H9 (cell line): ENCODE measurements at regions not wholly inside any gene's neighbourhood (a gene's known extent, or its start where the extent isn't known, plus 50 kb on each side); places are given as distances from the start of the nearest gene placed in this dataset.

Experiments used
- DNase-seq: peaks from one replicate; pipeline ENCODE4 v3.0.0-alpha.2; 2017
- H2AFZ ChIP-seq: one replicate; pipeline ENCODE4 v1.6.1; 2013; ENCODE audit warnings: mild to moderate bottlenecking, low read length, control low read depth, moderate library complexity
- H2AK5ac ChIP-seq: 2 replicates; pipeline ENCODE4 v1.6.1; 2013; ENCODE audit warnings: low read length, control low read depth, mixed read lengths; ENCODE audit not compliant: insufficient read length
- H2BK120ac ChIP-seq: one replicate; pipeline ENCODE4 v1.6.1; 2013; ENCODE audit warnings: low read depth, mild to moderate bottlenecking, low read length, control low read depth, inconsistent platforms; ENCODE audit not compliant: poor library complexity, severe bottlenecking
- H2BK12ac ChIP-seq: 2 replicates; pipeline ENCODE4 v1.6.1; 2013; ENCODE audit warnings: low read length, control low read depth, mixed read lengths, low read depth; ENCODE audit not compliant: insufficient read length
- H2BK15ac ChIP-seq: 2 replicates; pipeline ENCODE4 v1.6.1; 2013; ENCODE audit warnings: low read depth, low read length, control low read depth
- H2BK20ac ChIP-seq: one replicate; pipeline ENCODE4 v1.6.1; 2013; ENCODE audit warnings: low read depth, mild to moderate bottlenecking, low read length, control low read depth, inconsistent platforms; ENCODE audit not compliant: poor library complexity, severe bottlenecking
- H2BK5ac ChIP-seq: 2 replicates; pipeline ENCODE4 v1.6.1; 2013; ENCODE audit warnings: low read length, control low read depth, mixed read lengths; ENCODE audit not compliant: insufficient read length
- H3K14ac ChIP-seq: 2 replicates; pipeline ENCODE4 v1.6.1; 2013; ENCODE audit warnings: low read length, control low read depth; ENCODE audit not compliant: insufficient read depth
- H3K18ac ChIP-seq: 2 replicates; pipeline ENCODE4 v1.6.1; 2013; ENCODE audit warnings: low read depth, mild to moderate bottlenecking, mixed read lengths, low read length, control low read depth; ENCODE audit not compliant: insufficient read length
- H3K23ac ChIP-seq: 2 replicates; pipeline ENCODE4 v1.6.1; 2013; ENCODE audit warnings: low read length, control low read depth, mixed read lengths, low read depth; ENCODE audit not compliant: insufficient read length
- H3K23me2 ChIP-seq: 2 replicates; pipeline ENCODE4 v1.6.1; 2013; ENCODE audit warnings: low read depth, mild to moderate bottlenecking, mixed read lengths, low read length, control low read depth; ENCODE audit not compliant: insufficient read length, poor library complexity, severe bottlenecking
- H3K27ac ChIP-seq: 2 replicates; pipeline ENCODE4 v1.5.1; 2013; ENCODE audit warnings: low read length, control low read depth, mixed read lengths, low read depth; ENCODE audit not compliant: insufficient read length
- H3K27me3 ChIP-seq: 2 replicates; pipeline ENCODE4 v1.6.1; 2013; ENCODE audit warnings: low read length, control low read depth, inconsistent platforms; ENCODE audit not compliant: insufficient read depth
- H3K4ac ChIP-seq: 2 replicates; pipeline ENCODE4 v1.6.1; 2013; ENCODE audit warnings: low read depth, mild to moderate bottlenecking, control low read depth, inconsistent platforms, low read length, moderate library complexity
- H3K4me1 ChIP-seq: 2 replicates; pipeline ENCODE4 v1.6.1; 2013; ENCODE audit warnings: low read length, control low read depth, inconsistent platforms; ENCODE audit not compliant: insufficient read depth
- H3K4me2 ChIP-seq: 2 replicates; pipeline ENCODE4 v1.6.1; 2013; ENCODE audit warnings: low read length, control low read depth, mixed read lengths; ENCODE audit not compliant: insufficient read length, insufficient read depth
- H3K56ac ChIP-seq: 2 replicates; pipeline ENCODE4 v1.6.1; 2013; ENCODE audit warnings: low read depth, mild to moderate bottlenecking, mixed read lengths, low read length, control low read depth; ENCODE audit not compliant: insufficient read length
- H3K79me1 ChIP-seq: 2 replicates; pipeline ENCODE4 v1.6.1; 2013; ENCODE audit warnings: low read depth, mild to moderate bottlenecking, moderate library complexity, low read length, control low read depth, inconsistent platforms; ENCODE audit not compliant: insufficient read depth, poor library complexity, severe bottlenecking
- H3K79me2 ChIP-seq: 2 replicates; pipeline ENCODE4 v1.6.1; 2013; ENCODE audit warnings: low read length, control low read depth, inconsistent platforms; ENCODE audit not compliant: insufficient read depth
- H3K9ac ChIP-seq: 2 replicates; pipeline ENCODE4 v1.6.1; 2013; ENCODE audit warnings: low read length, control low read depth, mixed read lengths; ENCODE audit not compliant: insufficient read length; ENCODE audit errors: extremely low read depth
- H3K9me3 ChIP-seq: one replicate; pipeline ENCODE4 v1.6.1; 2013; ENCODE audit warnings: low read depth, low read length, inconsistent platforms; ENCODE audit not compliant: control insufficient read depth
- H3T11ph ChIP-seq: one replicate; pipeline ENCODE4 v1.6.1; 2013; ENCODE audit warnings: mild to moderate bottlenecking, low read length, control low read depth, inconsistent platforms
- H4K20me1 ChIP-seq: one replicate; pipeline ENCODE4 v1.6.1; 2013; ENCODE audit not compliant: control insufficient read depth, insufficient read length, insufficient read depth
- H4K5ac ChIP-seq: 2 replicates; pipeline ENCODE4 v1.6.1; 2013; ENCODE audit warnings: low read depth, mild to moderate bottlenecking, mixed read lengths, low read length, control low read depth; ENCODE audit not compliant: insufficient read length
- H4K8ac ChIP-seq: replicated peaks from 2 replicates; pipeline ENCODE4 v1.6.1; 2013; ENCODE audit warnings: low read length, control low read depth, mixed read lengths, low read depth; ENCODE audit not compliant: insufficient read length
- H4K91ac ChIP-seq: 2 replicates; pipeline ENCODE4 v1.6.1; 2013; ENCODE audit warnings: low read depth, mild to moderate bottlenecking, moderate library complexity, mixed read lengths, low read length, control low read depth; ENCODE audit not compliant: insufficient read length
- H3K27ac Mint-ChIP-seq, 3 experiments: 2 replicates in 2 of 3; 3 replicates in 1 of 3; pipeline ENCODE4 v1.8.0; 2020 to 2021; ENCODE audit warnings: mixed read lengths in 3 of 3, mild to moderate bottlenecking in 1 of 3, moderate library complexity in 1 of 3
- H3K27me3 Mint-ChIP-seq: 2 replicates; pipeline ENCODE4 v1.8.0; 2021; ENCODE audit warnings: low read depth, mild to moderate bottlenecking, moderate library complexity, mixed read lengths
- H3K36me3 Mint-ChIP-seq, 3 experiments: 2 replicates in 2 of 3; 3 replicates in 1 of 3; pipeline ENCODE4 v1.8.0; 2020 to 2021; ENCODE audit warnings: low read depth in 3 of 3, mixed read lengths in 3 of 3; ENCODE audit not compliant: insufficient read depth in 1 of 3
- H3K4me1 Mint-ChIP-seq, 2 experiments: 2 replicates each; pipeline ENCODE4 v1.8.0; 2020; ENCODE audit warnings: mixed read lengths in 2 of 2
- H3K4me3 Mint-ChIP-seq, 2 experiments: 2 replicates in 1 of 2; 3 replicates in 1 of 2; pipeline ENCODE4 v1.8.0; 2020 to 2021; ENCODE audit warnings: mild to moderate bottlenecking in 2 of 2, mixed read lengths in 2 of 2, moderate library complexity in 1 of 2
- H3K9me3 Mint-ChIP-seq, 2 experiments: 2 replicates in 1 of 2; 3 replicates in 1 of 2; pipeline ENCODE4 v1.8.0; 2020; ENCODE audit warnings: mild to moderate bottlenecking in 2 of 2, mixed read lengths in 2 of 2, moderate library complexity in 1 of 2
- CTCF ChIP-seq: fragments of 200-600 bp; sonication (generic); conservative IDR thresholded peaks from 3 replicates; pipeline ENCODE4 v1.8.0; 2021; ENCODE audit warnings: antibody characterized with exemption, mild to moderate bottlenecking
- WGBS: extraction: QIAGEN DNeasy Blood & Tissue Kit; methylation state at CpG from one replicate; pipeline ENCODE4 v1.1.7; 2013; ENCODE audit warnings: missing lambda C conversion rate, low lambda C conversion rate, mixed read lengths; ENCODE audit not compliant: insufficient read length; ENCODE audit errors: extremely low coverage; 5-methylcytosine and 5-hydroxymethylcytosine counted together

- Histone ChIP-seq H3K14ac (no peak overlapping the region), H4K20me1 (no peaks in the 10 kb centered on the region), H3T11ph (no peak overlapping the region), H3K79me1 (no peaks in the 10 kb centered on the region), H2BK12ac (no peak overlapping the region), H3K56ac (no peak overlapping the region), H2BK15ac (no peak overlapping the region), H3K23me2 (no peaks in the 10 kb centered on the region), H4K5ac (no peak overlapping the region), H3K4ac (no peak overlapping the region), H2AK5ac (no peak overlapping the region), H2BK20ac (no peak overlapping the region), H2BK120ac (no peak overlapping the region), H3K27ac (no peak overlapping the region), H3K4me1 (no peaks in the 10 kb centered on the region), H2BK5ac (no peak overlapping the region), H3K23ac (no peak overlapping the region), H3K27me3 (no peaks in the 10 kb centered on the region), H3K9me3 (no peaks in the 10 kb centered on the region), H4K91ac (no peak overlapping the region), H3K18ac (no peak overlapping the region), H4K8ac (no peak overlapping the region), H3K79me2 (no peaks in the 10 kb centered on the region), H3K4me2 (no peak overlapping the region), H2AFZ (no peak overlapping the region), H3K9ac (no peak overlapping the region)
- DNase-seq = no peak
- Mint-ChIP-seq H3K4me1 (0 out of 4 replicates have a peak, but pooled peaks cover 0 to 5% of the 10 kb centered on the region in 2 experiments), H3K4me3 (no peak overlapping the region), H3K27me3 (no peaks in the 10 kb centered on the region), H3K9me3 (no peaks in the 10 kb centered on the region), H3K27ac (no peak overlapping the region), H3K36me3 (no peaks in the 10 kb centered on the region)
- WGBS = no CpG with 5 or more reads among the region's 5 CpGs
- no peak for TF ChIP-seq CTCF
Measured at GRCh38 chr1:199914546-199914945, 113.0 kb upstream of the NR5A2 start.
